HG03460 (cell line): ENCODE measurements at regions not wholly inside any gene's neighbourhood (a gene's known extent, or its start where the extent isn't known, plus 50 kb on each side); places are given as distances from the start of the nearest gene placed in this dataset.

Experiments used
- ATAC-seq: cut with Tn5 transposase; IDR thresholded peaks from one replicate; pipeline ENCODE4 v1.9.1; 2021; ENCODE audit not compliant: unreplicated experiment

- ATAC-seq: no peak
Measured at GRCh38 chr5:93279296-93279963, 301.6 kb downstream of the NR2F1-AS1 start.

DNA sequence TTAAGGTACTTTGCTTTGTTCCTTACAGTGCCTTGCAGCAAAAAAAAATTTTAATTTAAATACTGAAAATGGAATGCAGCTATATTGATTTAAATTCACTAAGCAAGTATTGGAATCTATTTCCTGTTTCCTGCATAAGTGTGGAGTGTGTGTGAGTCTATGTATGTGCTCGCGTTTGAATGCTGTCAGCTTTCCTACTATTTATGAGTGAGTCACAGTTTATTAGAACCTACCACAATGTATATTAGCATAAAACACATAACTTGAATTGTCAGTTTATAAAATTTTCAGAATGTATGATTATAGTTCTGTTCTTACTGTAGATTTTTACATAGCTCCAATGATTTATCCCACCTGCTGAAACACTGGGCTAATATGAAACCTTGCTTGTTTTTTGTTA lies 302.1 kb downstream of the NR2F1-AS1 start:
- no peak for ATAC-seq

- no peak for ATAC-seq
Measured at GRCh38 chr5:93277051-93277450, 304.0 kb downstream of the NR2F1-AS1 start.

DNA sequence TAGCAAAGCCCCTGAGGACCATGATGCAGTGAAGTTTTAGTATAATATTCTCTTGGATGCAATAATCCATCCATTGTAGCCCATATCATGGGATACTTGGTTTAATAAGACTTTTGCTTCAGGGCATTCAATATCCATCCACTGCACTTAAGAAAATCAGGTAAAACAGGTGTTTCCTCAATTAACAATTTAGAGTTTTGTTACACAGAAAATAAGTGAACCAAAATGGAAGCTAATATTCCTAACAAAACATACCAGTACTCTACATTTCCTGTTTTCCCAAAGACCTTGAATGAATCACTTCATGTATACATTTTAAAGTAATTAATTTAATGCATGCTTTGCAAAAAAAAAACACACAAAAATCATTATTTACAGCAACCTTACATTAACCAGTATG lies 305.6 kb downstream of the NR2F1-AS1 start:
- ATAC-seq: no peak

DNA sequence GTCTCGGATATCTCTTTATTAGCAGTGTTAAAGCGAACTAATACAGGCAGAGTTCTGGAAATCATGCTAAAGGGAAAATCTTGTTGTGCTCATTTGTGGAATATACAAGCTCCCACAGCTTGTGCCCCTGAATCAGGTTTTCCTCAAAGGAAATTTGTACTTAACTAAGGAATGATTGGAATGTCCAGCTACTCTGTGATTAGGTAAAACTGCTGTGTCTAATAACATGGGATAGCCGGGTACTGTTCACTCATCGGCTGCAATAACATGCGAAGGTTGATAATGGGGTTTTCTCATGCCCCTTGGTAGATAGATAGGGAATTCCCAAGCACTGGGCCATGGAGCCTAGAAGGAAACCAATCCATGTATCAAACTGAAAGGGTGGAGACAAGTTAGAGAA lies 306.7 kb downstream of the NR2F1-AS1 start:
- no peak for ATAC-seq

DNA sequence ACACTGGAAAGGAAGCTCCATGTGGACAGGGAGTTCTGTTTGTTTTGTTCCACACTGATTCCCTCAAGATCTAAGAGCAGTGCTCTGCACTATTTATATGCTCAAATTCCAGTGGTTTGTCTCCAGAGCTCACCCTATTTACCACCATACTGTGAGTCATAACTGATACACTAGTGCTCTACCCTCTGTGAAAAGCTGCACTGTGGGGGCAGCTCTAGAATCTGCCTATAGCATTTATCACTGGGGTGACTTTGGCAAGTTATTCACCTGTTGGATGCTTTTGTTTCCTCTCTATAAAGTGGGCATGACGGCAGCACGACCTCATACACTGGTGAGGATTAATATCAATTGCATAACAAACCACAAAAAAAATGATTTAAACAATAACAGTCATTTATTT lies 307.8 kb downstream of the NR2F1-AS1 start:
- no peak for ATAC-seq

- no peak for ATAC-seq
Measured at GRCh38 chr5:93272108-93272507, 308.9 kb downstream of the NR2F1-AS1 start.

GRCh38 chr5:93267736-93268135 lies 313.3 kb downstream of the NR2F1-AS1 start:
- no peak for ATAC-seq

DNA sequence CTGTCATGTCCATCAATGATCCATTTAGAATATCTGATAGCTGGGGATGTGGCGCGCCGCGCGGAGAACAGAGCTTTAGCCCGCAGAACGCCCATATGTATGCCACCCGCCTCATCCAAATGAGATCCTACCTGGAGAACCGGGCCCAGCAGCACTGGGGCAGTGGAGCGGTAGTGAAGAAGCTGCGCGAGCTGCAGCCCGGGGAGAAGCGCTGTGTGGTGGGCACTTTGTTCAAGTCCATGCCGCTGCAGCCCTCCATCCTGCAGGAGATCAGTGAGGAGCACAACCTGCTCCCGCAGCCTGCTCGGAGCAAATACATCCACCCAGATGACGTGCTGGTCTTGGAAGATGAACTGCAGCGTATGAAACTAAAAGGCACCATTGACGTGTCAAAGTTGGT lies 313.7 kb downstream of the NR2F1-AS1 start:
- no peak for ATAC-seq

GRCh38 chr5:93257616-93258015 lies 323.4 kb downstream of the NR2F1-AS1 start:
- no peak for ATAC-seq

- no peak for ATAC-seq
Measured at GRCh38 chr5:93255796-93256195, 325.2 kb downstream of the NR2F1-AS1 start.

DNA sequence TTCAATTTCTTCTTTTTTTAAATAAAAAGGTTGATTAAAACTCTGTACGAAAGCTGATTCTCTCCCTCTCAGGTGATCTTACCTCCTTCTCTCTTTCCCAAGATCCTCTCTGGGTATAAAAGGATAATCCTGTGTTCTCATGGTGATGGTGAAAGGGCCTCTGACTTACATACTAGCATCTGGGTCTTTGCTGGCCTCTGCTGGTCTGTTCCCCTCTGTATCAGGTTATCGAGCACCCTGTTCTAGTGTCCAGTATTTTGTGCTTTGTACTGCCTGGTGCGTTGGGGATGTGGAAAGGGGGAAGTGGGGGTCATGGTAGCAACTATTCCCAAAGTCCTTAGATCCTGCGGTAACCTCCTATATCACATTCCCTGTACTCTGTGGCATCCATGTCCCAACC lies 328.9 kb downstream of the NR2F1-AS1 start:
- no peak for ATAC-seq

- ATAC-seq: no peak
Measured at GRCh38 chr5:93251347-93251746, 329.7 kb downstream of the NR2F1-AS1 start.

GRCh38 chr5:93250424-93250823 lies 330.6 kb downstream of the NR2F1-AS1 start:
- no peak for ATAC-seq

DNA sequence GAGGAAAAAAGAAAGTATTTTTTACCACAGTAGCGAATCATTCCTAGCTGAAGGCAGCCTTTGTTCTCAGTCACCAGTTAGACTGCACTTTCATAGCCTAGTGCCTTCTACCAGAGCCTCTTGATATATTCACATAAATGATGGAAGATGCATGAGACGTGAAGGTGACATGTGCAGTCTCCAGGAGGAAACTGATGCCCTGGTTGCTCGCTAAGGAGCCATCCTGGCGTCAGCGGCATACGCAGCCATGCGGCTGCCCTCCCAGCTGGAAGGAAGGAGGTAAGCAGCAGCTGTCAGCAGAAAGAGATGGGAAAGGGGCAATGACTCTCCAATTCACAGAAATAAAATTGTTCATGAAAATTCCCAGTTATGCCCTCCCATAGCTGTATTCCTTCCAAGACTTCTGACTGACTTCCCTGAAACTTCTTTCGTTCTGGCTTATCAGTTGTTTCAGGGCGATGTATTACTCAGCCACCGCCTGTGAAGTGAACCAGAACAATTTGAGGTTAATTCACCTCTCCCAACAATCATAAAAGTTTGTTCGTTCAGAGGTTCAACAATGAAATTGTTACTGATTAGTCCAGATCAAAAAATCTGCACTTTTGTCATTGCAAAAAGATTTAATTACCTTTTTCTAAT lies 331.2 kb downstream of the NR2F1-AS1 start:
- ATAC-seq: no peak

DNA sequence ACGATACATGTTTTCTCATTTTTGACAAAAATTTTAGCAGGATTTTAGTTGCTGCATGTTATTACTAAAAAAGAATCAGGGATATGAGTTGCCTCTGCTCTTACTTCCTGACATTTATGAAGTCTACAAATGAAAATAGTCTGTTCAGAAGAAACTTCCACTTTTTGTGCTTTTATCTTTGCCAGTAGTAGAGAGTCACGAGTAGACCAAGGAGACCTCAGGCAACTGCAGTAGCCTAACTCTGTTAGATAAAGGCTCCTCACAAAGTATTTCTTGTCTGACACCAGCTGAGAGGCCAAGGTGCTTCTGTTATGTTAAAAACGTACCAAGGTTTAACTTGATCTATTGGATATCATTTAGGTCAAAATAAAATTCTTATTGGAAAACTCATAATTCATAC lies 333.9 kb downstream of the NR2F1-AS1 start:
- ATAC-seq: no peak

- no peak for ATAC-seq
Measured at GRCh38 chr5:93246090-93246855, 334.7 kb downstream of the NR2F1-AS1 start.

DNA sequence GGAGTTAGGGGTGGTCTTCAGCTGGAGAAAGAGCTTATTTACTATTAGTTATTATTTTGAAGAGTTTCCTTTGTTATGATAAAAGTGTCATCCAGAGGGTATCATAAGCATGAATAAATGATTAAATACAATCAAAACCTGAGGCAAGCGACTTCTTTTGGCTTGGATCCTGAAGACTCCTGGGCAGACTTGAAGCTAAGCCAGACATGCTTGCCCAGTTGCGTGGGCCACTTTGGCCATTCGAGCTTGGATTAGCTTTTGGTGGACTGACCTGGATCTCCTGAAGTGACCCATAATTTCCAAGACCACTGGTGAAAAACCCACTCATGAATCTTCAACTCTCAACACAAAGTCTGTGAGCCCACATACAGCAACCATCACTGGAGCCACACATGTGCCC lies 335.8 kb downstream of the NR2F1-AS1 start:
- ATAC-seq: no peak

GRCh38 chr5:93243481-93243880 lies 337.5 kb downstream of the NR2F1-AS1 start:
- no peak for ATAC-seq

- ATAC-seq: no peak
Measured at GRCh38 chr5:93240228-93240834, 340.7 kb downstream of the NR2F1-AS1 start.

GRCh38 chr5:93236807-93237421 lies 344.1 kb downstream of the NR2F1-AS1 start:
- no peak for ATAC-seq
